CD4-positive, alpha-beta memory T cell (primary cell): ENCODE measurements at regions not wholly inside any gene's neighbourhood (a gene's known extent, or its start where the extent isn't known, plus 50 kb on each side); places are given as distances from the start of the nearest gene placed in this dataset.

ENCODE experiments used
- CTCF ChIA-PET: fragments of 350-600 bp; sonication (Branson Sonifier 250); formaldehyde crosslinking; loops from one replicate; lab custom pipeline; 2021; ENCODE audit warnings: inconsistent platforms; ENCODE audit not compliant: partially characterized antibody; lab: Charles Lee
- POLR2A ChIA-PET: fragments of 350-600 bp; sonication (Branson Sonifier 250); formaldehyde crosslinking; loops from one replicate; lab custom pipeline; 2021; ENCODE audit not compliant: partially characterized antibody; lab: Charles Lee
- DNase-seq, 5 donors: peaks; one replicate each; pipeline versions ENCODE4 v3.0.0 to v3.0.0-alpha.2; 2020 to 2022; ENCODE audit warnings: mixed read lengths in 1 of 5
- H3K27ac ChIP-seq: one replicate; pipeline ENCODE4 v1.7.0; 2013; ENCODE audit warnings: low read depth, low read length
- H3K27me3 ChIP-seq: 2 replicates; pipeline ENCODE4 v1.7.0; 2013; ENCODE audit warnings: mild to moderate bottlenecking, low read length, moderate library complexity; ENCODE audit not compliant: insufficient read depth
- H3K36me3 ChIP-seq: 2 replicates; pipeline ENCODE4 v1.7.0; 2013; ENCODE audit warnings: mild to moderate bottlenecking, low read length, moderate library complexity; ENCODE audit not compliant: insufficient read depth
- H3K4me1 ChIP-seq: 2 replicates; pipeline ENCODE4 v1.7.0; 2013; ENCODE audit warnings: mild to moderate bottlenecking, low read length, moderate library complexity; ENCODE audit not compliant: insufficient read depth
- H3K4me3 ChIP-seq, 2 donors: one replicate each; pipeline ENCODE4 v1.7.0; 2013; ENCODE audit warnings: low read length in 2 of 2, mild to moderate bottlenecking in 1 of 2
- H3K9me3 ChIP-seq, 2 donors: one replicate each; pipeline ENCODE4 v1.7.0; 2013; ENCODE audit warnings: low read length in 2 of 2, control low read depth in 1 of 2; ENCODE audit not compliant: control insufficient read depth in 1 of 2
- H3K27ac Mint-ChIP-seq, 7 donors: one replicate each; pipeline ENCODE4 v1.8.0; 2020 to 2021; ENCODE audit warnings: mixed read lengths in 7 of 7, mild to moderate bottlenecking in 6 of 7, inconsistent platforms in 3 of 7, moderate library complexity in 3 of 7
- H3K27me3 Mint-ChIP-seq, 2 donors: one replicate each; pipeline ENCODE4 v1.8.0; 2020 to 2021; ENCODE audit warnings: mixed read lengths in 2 of 2
- H3K36me3 Mint-ChIP-seq, 2 donors: one replicate each; pipeline ENCODE4 v1.8.0; 2020 to 2021; ENCODE audit warnings: mixed read lengths in 2 of 2, inconsistent platforms in 1 of 2, mild to moderate bottlenecking in 1 of 2
- H3K4me1 Mint-ChIP-seq, 4 donors: one replicate each; pipeline ENCODE4 v1.8.0; 2020 to 2021; ENCODE audit warnings: mixed read lengths in 4 of 4, mild to moderate bottlenecking in 1 of 4
- H3K4me3 Mint-ChIP-seq, 8 donors: one replicate each; pipeline ENCODE4 v1.8.0; 2020 to 2021; ENCODE audit warnings: mixed read lengths in 8 of 8, mild to moderate bottlenecking in 7 of 8, moderate library complexity in 6 of 8, inconsistent platforms in 3 of 8
- H3K9me3 Mint-ChIP-seq, 8 donors: one replicate each; pipeline ENCODE4 v1.8.0; 2020 to 2021; ENCODE audit warnings: mixed read lengths in 8 of 8, mild to moderate bottlenecking in 5 of 8, inconsistent platforms in 3 of 8, moderate library complexity in 1 of 8
- intact Hi-C: fragments of 100-400 bp; cut with micrococcal nuclease; formaldehyde crosslinking; loops from one replicate; pipeline ENCODE4 v1.15.1; 2023

DNA sequence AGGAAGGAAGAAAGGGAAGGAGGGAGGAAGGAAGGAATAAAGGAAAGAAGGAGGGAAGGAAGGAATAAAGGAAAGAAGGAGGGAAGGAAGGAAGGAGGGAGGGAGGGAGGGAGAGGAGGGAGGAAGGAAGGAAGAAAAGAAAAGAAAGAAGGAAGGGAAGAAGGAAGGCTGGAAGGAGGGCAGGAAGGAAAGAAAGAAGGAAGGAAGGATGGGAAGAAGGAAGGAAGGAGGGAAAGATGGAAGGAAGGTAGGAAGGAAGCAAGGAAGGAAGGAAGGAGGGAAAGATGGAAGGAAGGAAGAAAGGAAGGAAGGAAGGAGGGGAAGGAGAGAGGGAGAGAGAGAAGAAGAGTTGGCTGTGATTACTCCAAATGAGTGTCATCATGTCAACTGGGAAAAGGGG is 190.6 kb downstream of the ACKR3 start:
- no peak overlapping the region for H3K4me3 Mint-ChIP-seq
- Histone ChIP-seq H3K27me3 (no peaks in the 10 kb centered on the region), H3K27ac (no peak overlapping the region), H3K9me3 (no peaks in the 10 kb centered on the region), H3K36me3 (no peaks in the 10 kb centered on the region), H3K4me3 (no peak overlapping the region), H3K4me1 (no peaks in the 10 kb centered on the region)
- no peaks in the 10 kb centered on the region for H3K4me1 Mint-ChIP-seq
- no peaks in the 10 kb centered on the region for H3K27me3 Mint-ChIP-seq
- DNase-seq, result no peak
- no peaks in the 10 kb centered on the region for H3K9me3 Mint-ChIP-seq
- ChIA-PET CTCF (no interaction called here), POLR2A (no interaction called here)
- no peak overlapping the region for H3K27ac Mint-ChIP-seq
- intact Hi-C loops, result no loop called here
- no peaks in the 10 kb centered on the region for H3K36me3 Mint-ChIP-seq

DNA sequence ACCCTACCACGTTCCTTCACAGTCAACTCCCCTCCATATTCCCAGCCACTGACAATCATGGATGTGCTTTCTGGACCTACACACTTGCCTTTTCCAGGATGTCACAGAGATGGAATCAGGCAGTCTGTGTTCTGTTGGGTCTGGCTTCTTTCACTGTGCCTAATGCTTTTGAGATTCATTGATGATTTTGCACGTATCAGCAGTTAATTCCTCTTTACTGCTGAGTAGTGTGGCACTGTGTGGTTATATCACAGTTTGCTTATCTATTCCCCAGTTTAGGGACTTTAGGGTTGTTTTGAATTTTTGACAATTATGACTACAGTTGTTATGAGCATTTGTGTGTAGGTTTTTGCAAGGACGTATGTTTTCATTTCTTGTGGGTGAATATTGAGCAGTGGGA is 191.7 kb downstream of the ACKR3 start:
- ChIA-PET POLR2A (no interaction called here), CTCF (no interaction called here)
- DNase-seq, result no peak
- intact Hi-C loops, result no loop called here
- Mint-ChIP-seq H3K4me1 (no peaks in the 10 kb centered on the region), H3K27me3 (peaks cover 0 to 2% of the 10 kb centered on the region in 2 donors), H3K4me3 (no peak overlapping the region), H3K9me3 (no peaks in the 10 kb centered on the region), H3K27ac (no peak overlapping the region), H3K36me3 (no peaks in the 10 kb centered on the region)
- no peak overlapping the region for H3K4me3 ChIP-seq
- H3K36me3 ChIP-seq, result no peaks in the 10 kb centered on the region
- no peaks in the 10 kb centered on the region for H3K27me3 ChIP-seq
- no peaks in the 10 kb centered on the region for H3K4me1 ChIP-seq
- H3K9me3 ChIP-seq, result no peaks in the 10 kb centered on the region
- no peak overlapping the region for H3K27ac ChIP-seq

DNA sequence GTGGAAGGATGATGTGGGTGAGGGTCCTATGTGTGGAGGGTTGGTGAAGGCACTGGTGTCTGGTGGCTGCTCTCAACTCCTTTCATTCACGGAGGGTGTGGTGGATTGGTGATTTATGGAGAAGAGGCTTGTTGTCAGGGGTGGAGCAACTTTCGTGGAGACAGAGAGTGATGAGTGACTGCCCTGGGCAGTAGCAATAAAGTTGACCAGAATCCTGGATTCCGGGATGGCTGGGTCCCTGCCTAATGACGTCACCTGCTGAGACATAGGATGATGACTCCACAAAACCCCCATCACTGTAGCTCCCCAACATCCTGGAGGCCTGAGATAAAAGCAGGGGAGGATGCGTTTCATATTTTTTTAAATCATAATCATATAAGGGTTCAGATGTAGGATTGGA is 193.0 kb downstream of the ACKR3 start:
- Histone ChIP-seq H3K4me3 (no peak overlapping the region), H3K36me3 (no peaks in the 10 kb centered on the region), H3K9me3 (no peaks in the 10 kb centered on the region), H3K27me3 (no peaks in the 10 kb centered on the region), H3K4me1 (no peaks in the 10 kb centered on the region), H3K27ac (no peak overlapping the region)
- intact Hi-C loops, result no loop called here
- no peaks in the 10 kb centered on the region for H3K36me3 Mint-ChIP-seq
- H3K9me3 Mint-ChIP-seq, result no peaks in the 10 kb centered on the region
- no peak for DNase-seq
- H3K4me1 Mint-ChIP-seq, result no peaks in the 10 kb centered on the region
- H3K4me3 Mint-ChIP-seq, result no peak overlapping the region
- ChIA-PET CTCF (no interaction called here), POLR2A (no interaction called here)
- H3K27ac Mint-ChIP-seq, result no peak overlapping the region
- H3K27me3 Mint-ChIP-seq, result peaks cover 0 to 4% of the 10 kb centered on the region in 2 donors

DNA sequence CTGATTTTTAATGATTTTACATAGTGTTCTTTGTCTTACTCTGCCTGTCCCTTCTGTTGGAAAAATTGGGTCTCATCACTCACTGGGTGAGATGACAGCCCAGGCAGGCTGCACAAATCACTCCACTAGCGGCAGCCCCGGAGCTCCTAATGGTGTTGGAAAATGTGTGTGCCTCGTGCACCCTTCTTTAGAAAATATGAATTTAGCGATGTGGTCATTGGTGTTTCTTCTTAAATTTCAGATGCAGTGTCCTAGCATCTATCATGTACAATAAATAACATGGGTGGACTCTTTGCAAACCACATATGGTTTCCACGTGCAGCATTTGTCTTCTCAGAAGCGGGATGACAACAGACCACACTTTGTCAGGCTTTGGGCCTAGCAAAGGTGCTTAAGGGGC is 194.2 kb downstream of the ACKR3 start:
- ChIA-PET POLR2A (no interaction called here), CTCF (no interaction called here)
- no peak overlapping the region for H3K27ac ChIP-seq
- DNase-seq, result no peak
- Mint-ChIP-seq H3K27me3 (peaks cover 2 to 4% of the 10 kb centered on the region in 2 donors), H3K4me3 (no peak overlapping the region), H3K27ac (no peak overlapping the region), H3K9me3 (no peaks in the 10 kb centered on the region), H3K4me1 (no peaks in the 10 kb centered on the region), H3K36me3 (no peaks in the 10 kb centered on the region)
- H3K4me3 ChIP-seq, result no peak overlapping the region
- H3K9me3 ChIP-seq, result no peaks in the 10 kb centered on the region
- H3K36me3 ChIP-seq, result no peaks in the 10 kb centered on the region
- H3K4me1 ChIP-seq, result no peaks in the 10 kb centered on the region
- no peaks in the 10 kb centered on the region for H3K27me3 ChIP-seq
- intact Hi-C loops, result no loop called here

DNA sequence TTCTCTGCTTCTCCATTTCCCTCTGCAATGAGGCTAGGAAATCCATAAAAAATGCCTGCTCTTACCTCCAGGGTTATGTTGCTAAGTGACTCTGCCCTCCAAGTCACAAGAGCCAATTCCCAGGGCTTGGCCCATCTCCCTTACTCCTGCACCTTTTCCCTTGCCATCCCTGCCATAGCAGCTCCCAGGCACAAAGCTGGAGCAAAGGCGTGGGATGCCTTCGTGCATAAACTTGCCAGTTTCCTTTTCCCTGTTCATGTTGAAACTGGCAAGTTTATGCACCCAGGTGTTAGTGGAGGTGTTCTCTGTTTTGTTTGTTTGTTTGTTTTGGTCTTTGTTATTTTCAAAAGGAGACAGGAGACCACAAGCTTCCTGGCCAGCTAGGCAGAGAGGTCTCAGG is 195.1 kb downstream of the ACKR3 start:
- Histone ChIP-seq H3K9me3 (no peaks in the 10 kb centered on the region), H3K27ac (no peak overlapping the region), H3K27me3 (no peaks in the 10 kb centered on the region), H3K4me3 (no peak overlapping the region), H3K36me3 (no peaks in the 10 kb centered on the region), H3K4me1 (no peaks in the 10 kb centered on the region)
- no peak for DNase-seq
- Mint-ChIP-seq H3K36me3 (no peaks in the 10 kb centered on the region), H3K9me3 (peaks cover 0 to 2% (median 0%) of the 10 kb centered on the region in 8 donors), H3K27ac (no peak overlapping the region), H3K4me3 (no peak overlapping the region), H3K4me1 (no peaks in the 10 kb centered on the region), H3K27me3 (peaks cover 2 to 9% of the 10 kb centered on the region in 2 donors)
- intact Hi-C loops, result no loop called here
- POLR2A ChIA-PET, result no interaction called here
- CTCF ChIA-PET, result no interaction called here

DNA sequence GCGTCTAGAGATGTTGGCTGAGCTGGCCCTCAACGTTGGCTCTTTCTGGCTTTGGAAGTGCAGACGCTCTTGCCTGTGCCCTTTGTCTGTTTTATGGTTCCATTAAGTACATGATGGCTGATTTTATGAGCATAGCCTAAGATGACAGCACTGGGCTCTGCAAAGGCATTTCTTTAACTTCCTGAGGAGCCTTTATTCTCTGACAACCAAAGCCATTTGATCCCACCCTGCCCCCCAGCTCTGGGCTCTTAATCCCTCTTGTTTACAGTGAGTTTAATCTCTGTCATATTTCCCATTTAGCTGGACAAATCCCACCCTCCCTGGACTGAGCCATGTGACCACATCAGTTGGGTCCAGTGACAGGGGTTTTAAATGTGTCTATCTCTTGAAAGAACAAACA is 195.9 kb downstream of the ACKR3 start:
- Histone ChIP-seq H3K27me3 (no peaks in the 10 kb centered on the region), H3K4me1 (no peaks in the 10 kb centered on the region), H3K36me3 (no peaks in the 10 kb centered on the region), H3K4me3 (no peak overlapping the region), H3K9me3 (no peaks in the 10 kb centered on the region), H3K27ac (no peak overlapping the region)
- DNase-seq, result no peak
- Mint-ChIP-seq H3K4me1 (no peaks in the 10 kb centered on the region), H3K9me3 (peaks cover 0 to 2% (median 0%) of the 10 kb centered on the region in 8 donors), H3K4me3 (no peak overlapping the region), H3K36me3 (no peaks in the 10 kb centered on the region), H3K27ac (no peak overlapping the region), H3K27me3 (peaks cover 2 to 9% of the 10 kb centered on the region in 2 donors)
- ChIA-PET POLR2A (no interaction called here), CTCF (no interaction called here)
- intact Hi-C loops, result no loop called here

DNA sequence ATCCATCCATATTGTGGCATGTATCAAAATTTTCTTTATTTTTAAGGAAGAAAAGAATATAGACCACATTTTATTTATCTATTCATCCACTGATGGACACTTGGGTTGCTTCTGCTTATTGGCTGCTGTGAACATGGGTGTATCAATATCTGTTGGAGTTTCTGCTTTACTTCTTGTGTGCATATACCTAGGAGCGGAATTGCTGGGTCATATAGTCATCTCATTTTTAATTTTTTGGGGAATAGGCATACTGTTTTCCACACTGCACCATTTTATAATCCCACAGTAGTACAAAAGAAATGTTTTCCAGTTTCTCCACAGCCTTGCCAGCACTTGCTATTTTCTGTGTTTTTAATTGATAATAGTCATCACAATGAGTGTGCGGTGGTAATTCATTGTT is 197.2 kb downstream of the ACKR3 start:
- H3K4me1 ChIP-seq, result no peaks in the 10 kb centered on the region
- intact Hi-C loops, result no loop called here
- H3K27me3 Mint-ChIP-seq, result peaks cover 2 to 14% of the 10 kb centered on the region in 2 donors
- no peaks in the 10 kb centered on the region for H3K27me3 ChIP-seq
- no peaks in the 10 kb centered on the region for H3K4me1 Mint-ChIP-seq
- no peak overlapping the region for H3K4me3 ChIP-seq
- H3K36me3 Mint-ChIP-seq, result no peaks in the 10 kb centered on the region
- H3K9me3 ChIP-seq, result no peaks in the 10 kb centered on the region
- H3K9me3 Mint-ChIP-seq, result peaks cover 0 to 2% (median 0%) of the 10 kb centered on the region in 8 donors
- H3K4me3 Mint-ChIP-seq, result no peak overlapping the region
- no peak for DNase-seq
- no peak overlapping the region for H3K27ac Mint-ChIP-seq
- POLR2A ChIA-PET, result no interaction called here
- H3K27ac ChIP-seq, result no peak overlapping the region
- CTCF ChIA-PET, result no interaction called here
- H3K36me3 ChIP-seq, result no peaks in the 10 kb centered on the region

DNA sequence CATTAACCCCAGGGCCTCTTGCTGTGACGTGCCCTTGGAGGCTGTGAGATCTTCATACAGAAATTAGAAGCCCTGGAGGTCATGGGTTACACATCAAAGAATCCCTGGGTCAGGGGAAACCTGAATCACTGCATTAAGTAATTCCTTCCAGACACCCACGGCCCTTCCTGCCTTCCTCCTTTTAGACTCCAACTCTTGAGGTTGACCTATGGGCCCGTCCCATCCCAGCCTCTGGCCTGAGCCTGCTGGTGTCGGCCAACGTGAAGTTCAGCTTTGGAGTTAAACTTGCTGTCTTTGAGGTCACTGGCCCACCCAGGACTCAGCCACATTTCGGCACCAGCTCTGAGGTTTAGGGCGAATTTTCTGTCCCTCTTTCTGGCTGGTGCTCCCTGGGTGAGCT is 198.3 kb downstream of the ACKR3 start:
- H3K27me3 Mint-ChIP-seq, result peaks cover 2 to 14% of the 10 kb centered on the region in 2 donors
- H3K4me3 Mint-ChIP-seq, result no peak overlapping the region
- no peak overlapping the region for H3K27ac ChIP-seq
- H3K27ac Mint-ChIP-seq, result no peak overlapping the region
- no peak overlapping the region for H3K4me3 ChIP-seq
- DNase-seq, result no peak
- no peaks in the 10 kb centered on the region for H3K9me3 ChIP-seq
- ChIA-PET POLR2A (no interaction called here), CTCF (no interaction called here)
- intact Hi-C loops, result no loop called here
- no peaks in the 10 kb centered on the region for H3K36me3 ChIP-seq
- no peaks in the 10 kb centered on the region for H3K4me1 ChIP-seq
- no peaks in the 10 kb centered on the region for H3K27me3 ChIP-seq
- no peaks in the 10 kb centered on the region for H3K4me1 Mint-ChIP-seq
- H3K36me3 Mint-ChIP-seq, result no peaks in the 10 kb centered on the region
- H3K9me3 Mint-ChIP-seq, result peaks cover 0 to 2% (median 0%) of the 10 kb centered on the region in 8 donors
